GM23338 (cell line): ENCODE measurements at regions not wholly inside any gene's neighbourhood (a gene's known extent, or its start where the extent isn't known, plus 50 kb on each side); places are given as distances from the start of the nearest gene placed in this dataset.

Experiments used
- ATAC-seq: fragments of 200-7000 bp; cut with Tn5 transposase; 3 replicates; pipeline ENCODE4 v1.9.1; 2020
- DNase-seq: peaks from one replicate; pipeline ENCODE4 v3.0.0-alpha.2; 2015; ENCODE audit warnings: low spot score
- H2AFZ ChIP-seq: fragments of 200-600 bp; sonication (generic); 2 replicates; pipeline ENCODE4 v1.8.0; 2016; ENCODE audit warnings: antibody characterized with exemption, mild to moderate bottlenecking, moderate library complexity
- H3F3A ChIP-seq: fragments of 200-600 bp; sonication (generic); replicated peaks from 2 replicates; pipeline ENCODE4 v1.8.0; 2017; ENCODE audit warnings: antibody characterized with exemption, mixed run types, low read depth
- H3K27ac ChIP-seq: fragments of 200-600 bp; sonication (generic); 2 replicates; pipeline ENCODE4 v1.6.1; 2016; ENCODE audit warnings: low read depth
- H3K27me3 ChIP-seq: fragments of 200-600 bp; sonication (generic); 2 replicates; pipeline ENCODE4 v1.8.0; 2016; ENCODE audit warnings: mild to moderate bottlenecking, mixed run types, moderate library complexity; ENCODE audit not compliant: insufficient read depth
- H3K36me3 ChIP-seq: fragments of 200-600 bp; sonication (generic); 2 replicates; pipeline ENCODE4 v1.8.0; 2016; ENCODE audit warnings: mild to moderate bottlenecking; ENCODE audit not compliant: insufficient read depth
- H3K4me1 ChIP-seq: fragments of 200-600 bp; sonication (generic); 2 replicates; pipeline ENCODE4 v1.8.0; 2016; ENCODE audit warnings: mild to moderate bottlenecking, moderate library complexity; ENCODE audit not compliant: insufficient read depth
- H3K4me2 ChIP-seq: fragments of 200-600 bp; sonication (generic); 2 replicates; pipeline ENCODE4 v1.7.1; 2017; ENCODE audit warnings: mixed run types
- H3K4me3 ChIP-seq: fragments of 200-600 bp; sonication (generic); 2 replicates; pipeline ENCODE4 v1.6.1; 2016; ENCODE audit warnings: mixed run types
- H3K79me2 ChIP-seq: fragments of 200-600 bp; sonication (generic); replicated peaks from 2 replicates; pipeline ENCODE4 v1.8.0; 2017; ENCODE audit warnings: mild to moderate bottlenecking; ENCODE audit not compliant: insufficient read depth
- H3K9me2 ChIP-seq: fragments of 200-600 bp; sonication (generic); 2 replicates; pipeline ENCODE4 v1.8.0; 2017; ENCODE audit not compliant: insufficient read depth
- H4K20me1 ChIP-seq: fragments of 200-600 bp; sonication (generic); replicated peaks from 2 replicates; pipeline ENCODE4 v1.8.0; 2017; ENCODE audit warnings: mild to moderate bottlenecking; ENCODE audit not compliant: insufficient read depth
- H3K27ac Mint-ChIP-seq: 2 replicates; pipeline ENCODE4 v1.8.0; 2020; ENCODE audit warnings: inconsistent platforms, mild to moderate bottlenecking, moderate library complexity, mixed read lengths
- H3K27me3 Mint-ChIP-seq: 3 replicates; pipeline ENCODE4 v1.8.0; 2022; ENCODE audit warnings: low read depth, mild to moderate bottlenecking, moderate library complexity, mixed read lengths, inconsistent platforms; ENCODE audit not compliant: insufficient read depth, poor library complexity
- H3K36me3 Mint-ChIP-seq: 3 replicates; pipeline ENCODE4 v1.8.0; 2021; ENCODE audit warnings: low read depth, mild to moderate bottlenecking, inconsistent platforms, moderate library complexity, mixed read lengths
- H3K4me1 Mint-ChIP-seq: 3 replicates; pipeline ENCODE4 v1.8.0; 2020; ENCODE audit warnings: mild to moderate bottlenecking, inconsistent platforms, mixed read lengths
- H3K4me3 Mint-ChIP-seq: 3 replicates; pipeline ENCODE4 v1.8.0; 2021; ENCODE audit warnings: moderate library complexity, mild to moderate bottlenecking, inconsistent platforms, mixed read lengths
- H3K9me3 Mint-ChIP-seq: 3 replicates; pipeline ENCODE4 v1.8.0; 2020; ENCODE audit warnings: moderate library complexity, mild to moderate bottlenecking, inconsistent platforms, mixed read lengths
- CREB1 ChIP-seq: fragments of 250-450 bp; sonication (Bioruptor Pico); IDR thresholded peaks from 2 replicates; pipeline ENCODE4 v1.5.0; 2020; ENCODE audit warnings: low read depth, mild to moderate bottlenecking, moderate library complexity
- EZH2 ChIP-seq: fragments of 200-600 bp; sonication (generic); IDR thresholded peaks from one replicate; pipeline ENCODE4 v1.8.0; 2017; ENCODE audit warnings: antibody characterized with exemption, mild to moderate bottlenecking, low read depth; ENCODE audit not compliant: unreplicated experiment
- EZH2phosphoT487 ChIP-seq: fragments of 200-600 bp; sonication (generic); IDR thresholded peaks from one replicate; pipeline ENCODE4 v1.8.1; 2018; ENCODE audit warnings: antibody characterized with exemption; ENCODE audit not compliant: unreplicated experiment
- JUNB ChIP-seq: IDR thresholded peaks from one replicate; pipeline ENCODE4 v1.6.1; 2016; ENCODE audit warnings: antibody characterized with exemption; ENCODE audit not compliant: unreplicated experiment
- NANOG ChIP-seq: IDR thresholded peaks from 2 replicates; pipeline ENCODE4 v1.6.1; 2016; ENCODE audit warnings: antibody characterized with exemption, borderline replicate concordance
- POLR2AphosphoS5 ChIP-seq: IDR thresholded peaks from 2 replicates; pipeline ENCODE4 v1.6.1; 2016; ENCODE audit warnings: antibody characterized with exemption, low read depth
- STAT1 ChIP-seq: IDR thresholded peaks from one replicate; pipeline ENCODE4 v1.6.1; 2016; ENCODE audit warnings: antibody characterized with exemption; ENCODE audit not compliant: unreplicated experiment
- ZNF114 ChIP-seq: fragments of 250-450 bp; sonication (Bioruptor Pico); IDR thresholded peaks from 2 replicates; pipeline ENCODE4 v1.5.0; 2020; ENCODE audit warnings: mild to moderate bottlenecking, moderate library complexity
- ZNF331 ChIP-seq: fragments of 250-450 bp; sonication (Bioruptor Pico); IDR thresholded peaks from 2 replicates; pipeline ENCODE4 v1.5.0; 2020; ENCODE audit warnings: low read depth, mild to moderate bottlenecking, moderate library complexity
- TF ChIP-seq, protein P1 (sequence below), 2 experiments: fragments of 200-600 bp in 1 of 2; sonication (generic) in 1 of 2; conservative IDR thresholded peaks; 2 replicates each; pipeline versions ENCODE4 v1.5.1 to v1.6.1; 2016 to 2017; ENCODE audit warnings: antibody characterized with exemption in 2 of 2, low read depth in 2 of 2, mild to moderate bottlenecking in 2 of 2, moderate library complexity in 1 of 2
- TF ChIP-seq, protein P2 (sequence below): IDR thresholded peaks from 2 replicates; pipeline ENCODE4 v1.6.1; 2016; ENCODE audit warnings: antibody characterized with exemption
- TF ChIP-seq, protein P3 (sequence below): IDR thresholded peaks from one replicate; pipeline ENCODE4 v1.6.1; 2018; ENCODE audit warnings: antibody characterized with exemption; ENCODE audit not compliant: unreplicated experiment
- TF ChIP-seq, protein P4 (sequence below): fragments of 250-450 bp; sonication (Bioruptor Pico); IDR thresholded peaks from 2 replicates; pipeline ENCODE4 v1.5.0; 2020; ENCODE audit warnings: mild to moderate bottlenecking, moderate library complexity

DNA sequence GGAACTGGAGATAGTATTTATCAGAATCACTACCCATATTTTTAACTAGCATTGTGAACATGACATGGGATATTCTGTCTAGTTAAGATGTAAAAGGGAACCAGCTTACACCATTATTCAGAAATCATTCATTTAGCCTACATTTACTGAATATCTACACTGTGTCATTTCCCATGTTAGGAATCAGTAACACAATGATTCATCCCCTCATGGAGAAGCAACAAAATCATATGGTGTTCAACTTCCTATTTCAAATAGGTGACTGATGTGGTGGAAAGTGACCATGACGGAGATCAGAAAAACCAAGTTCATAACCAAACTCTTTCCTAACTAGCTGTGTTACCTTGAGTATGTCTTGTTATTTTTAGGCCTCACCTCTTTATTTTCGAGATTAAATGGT lies 550.0 kb upstream of the TUSC1 start:
- no peak overlapping the region for H2AFZ ChIP-seq
- H3K4me3 Mint-ChIP-seq, result no peak overlapping the region
- H3K4me2 ChIP-seq, result no peak overlapping the region
- TF ChIP-seq, protein P1, sequence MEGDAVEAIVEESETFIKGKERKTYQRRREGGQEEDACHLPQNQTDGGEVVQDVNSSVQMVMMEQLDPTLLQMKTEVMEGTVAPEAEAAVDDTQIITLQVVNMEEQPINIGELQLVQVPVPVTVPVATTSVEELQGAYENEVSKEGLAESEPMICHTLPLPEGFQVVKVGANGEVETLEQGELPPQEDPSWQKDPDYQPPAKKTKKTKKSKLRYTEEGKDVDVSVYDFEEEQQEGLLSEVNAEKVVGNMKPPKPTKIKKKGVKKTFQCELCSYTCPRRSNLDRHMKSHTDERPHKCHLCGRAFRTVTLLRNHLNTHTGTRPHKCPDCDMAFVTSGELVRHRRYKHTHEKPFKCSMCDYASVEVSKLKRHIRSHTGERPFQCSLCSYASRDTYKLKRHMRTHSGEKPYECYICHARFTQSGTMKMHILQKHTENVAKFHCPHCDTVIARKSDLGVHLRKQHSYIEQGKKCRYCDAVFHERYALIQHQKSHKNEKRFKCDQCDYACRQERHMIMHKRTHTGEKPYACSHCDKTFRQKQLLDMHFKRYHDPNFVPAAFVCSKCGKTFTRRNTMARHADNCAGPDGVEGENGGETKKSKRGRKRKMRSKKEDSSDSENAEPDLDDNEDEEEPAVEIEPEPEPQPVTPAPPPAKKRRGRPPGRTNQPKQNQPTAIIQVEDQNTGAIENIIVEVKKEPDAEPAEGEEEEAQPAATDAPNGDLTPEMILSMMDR (conservative IDR thresholded peaks at IDR 0.05; ENCODE audit: low read depth in 2 of 2), result no peak
- no peak for TF ChIP-seq ZNF331 (CRISPR knock-in tag)
- TF ChIP-seq POLR2AphosphoS5, result no peak
- TF ChIP-seq, protein P2, sequence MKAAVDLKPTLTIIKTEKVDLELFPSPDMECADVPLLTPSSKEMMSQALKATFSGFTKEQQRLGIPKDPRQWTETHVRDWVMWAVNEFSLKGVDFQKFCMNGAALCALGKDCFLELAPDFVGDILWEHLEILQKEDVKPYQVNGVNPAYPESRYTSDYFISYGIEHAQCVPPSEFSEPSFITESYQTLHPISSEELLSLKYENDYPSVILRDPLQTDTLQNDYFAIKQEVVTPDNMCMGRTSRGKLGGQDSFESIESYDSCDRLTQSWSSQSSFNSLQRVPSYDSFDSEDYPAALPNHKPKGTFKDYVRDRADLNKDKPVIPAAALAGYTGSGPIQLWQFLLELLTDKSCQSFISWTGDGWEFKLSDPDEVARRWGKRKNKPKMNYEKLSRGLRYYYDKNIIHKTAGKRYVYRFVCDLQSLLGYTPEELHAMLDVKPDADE, result no peak
- TF ChIP-seq CREB1 (CRISPR knock-in tag), result no peak
- TF ChIP-seq, protein P3, sequence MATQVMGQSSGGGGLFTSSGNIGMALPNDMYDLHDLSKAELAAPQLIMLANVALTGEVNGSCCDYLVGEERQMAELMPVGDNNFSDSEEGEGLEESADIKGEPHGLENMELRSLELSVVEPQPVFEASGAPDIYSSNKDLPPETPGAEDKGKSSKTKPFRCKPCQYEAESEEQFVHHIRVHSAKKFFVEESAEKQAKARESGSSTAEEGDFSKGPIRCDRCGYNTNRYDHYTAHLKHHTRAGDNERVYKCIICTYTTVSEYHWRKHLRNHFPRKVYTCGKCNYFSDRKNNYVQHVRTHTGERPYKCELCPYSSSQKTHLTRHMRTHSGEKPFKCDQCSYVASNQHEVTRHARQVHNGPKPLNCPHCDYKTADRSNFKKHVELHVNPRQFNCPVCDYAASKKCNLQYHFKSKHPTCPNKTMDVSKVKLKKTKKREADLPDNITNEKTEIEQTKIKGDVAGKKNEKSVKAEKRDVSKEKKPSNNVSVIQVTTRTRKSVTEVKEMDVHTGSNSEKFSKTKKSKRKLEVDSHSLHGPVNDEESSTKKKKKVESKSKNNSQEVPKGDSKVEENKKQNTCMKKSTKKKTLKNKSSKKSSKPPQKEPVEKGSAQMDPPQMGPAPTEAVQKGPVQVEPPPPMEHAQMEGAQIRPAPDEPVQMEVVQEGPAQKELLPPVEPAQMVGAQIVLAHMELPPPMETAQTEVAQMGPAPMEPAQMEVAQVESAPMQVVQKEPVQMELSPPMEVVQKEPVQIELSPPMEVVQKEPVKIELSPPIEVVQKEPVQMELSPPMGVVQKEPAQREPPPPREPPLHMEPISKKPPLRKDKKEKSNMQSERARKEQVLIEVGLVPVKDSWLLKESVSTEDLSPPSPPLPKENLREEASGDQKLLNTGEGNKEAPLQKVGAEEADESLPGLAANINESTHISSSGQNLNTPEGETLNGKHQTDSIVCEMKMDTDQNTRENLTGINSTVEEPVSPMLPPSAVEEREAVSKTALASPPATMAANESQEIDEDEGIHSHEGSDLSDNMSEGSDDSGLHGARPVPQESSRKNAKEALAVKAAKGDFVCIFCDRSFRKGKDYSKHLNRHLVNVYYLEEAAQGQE, result no peak
- TF ChIP-seq EZH2, result no peak
- TF ChIP-seq STAT1, result no peak
- TF ChIP-seq, protein P4, sequence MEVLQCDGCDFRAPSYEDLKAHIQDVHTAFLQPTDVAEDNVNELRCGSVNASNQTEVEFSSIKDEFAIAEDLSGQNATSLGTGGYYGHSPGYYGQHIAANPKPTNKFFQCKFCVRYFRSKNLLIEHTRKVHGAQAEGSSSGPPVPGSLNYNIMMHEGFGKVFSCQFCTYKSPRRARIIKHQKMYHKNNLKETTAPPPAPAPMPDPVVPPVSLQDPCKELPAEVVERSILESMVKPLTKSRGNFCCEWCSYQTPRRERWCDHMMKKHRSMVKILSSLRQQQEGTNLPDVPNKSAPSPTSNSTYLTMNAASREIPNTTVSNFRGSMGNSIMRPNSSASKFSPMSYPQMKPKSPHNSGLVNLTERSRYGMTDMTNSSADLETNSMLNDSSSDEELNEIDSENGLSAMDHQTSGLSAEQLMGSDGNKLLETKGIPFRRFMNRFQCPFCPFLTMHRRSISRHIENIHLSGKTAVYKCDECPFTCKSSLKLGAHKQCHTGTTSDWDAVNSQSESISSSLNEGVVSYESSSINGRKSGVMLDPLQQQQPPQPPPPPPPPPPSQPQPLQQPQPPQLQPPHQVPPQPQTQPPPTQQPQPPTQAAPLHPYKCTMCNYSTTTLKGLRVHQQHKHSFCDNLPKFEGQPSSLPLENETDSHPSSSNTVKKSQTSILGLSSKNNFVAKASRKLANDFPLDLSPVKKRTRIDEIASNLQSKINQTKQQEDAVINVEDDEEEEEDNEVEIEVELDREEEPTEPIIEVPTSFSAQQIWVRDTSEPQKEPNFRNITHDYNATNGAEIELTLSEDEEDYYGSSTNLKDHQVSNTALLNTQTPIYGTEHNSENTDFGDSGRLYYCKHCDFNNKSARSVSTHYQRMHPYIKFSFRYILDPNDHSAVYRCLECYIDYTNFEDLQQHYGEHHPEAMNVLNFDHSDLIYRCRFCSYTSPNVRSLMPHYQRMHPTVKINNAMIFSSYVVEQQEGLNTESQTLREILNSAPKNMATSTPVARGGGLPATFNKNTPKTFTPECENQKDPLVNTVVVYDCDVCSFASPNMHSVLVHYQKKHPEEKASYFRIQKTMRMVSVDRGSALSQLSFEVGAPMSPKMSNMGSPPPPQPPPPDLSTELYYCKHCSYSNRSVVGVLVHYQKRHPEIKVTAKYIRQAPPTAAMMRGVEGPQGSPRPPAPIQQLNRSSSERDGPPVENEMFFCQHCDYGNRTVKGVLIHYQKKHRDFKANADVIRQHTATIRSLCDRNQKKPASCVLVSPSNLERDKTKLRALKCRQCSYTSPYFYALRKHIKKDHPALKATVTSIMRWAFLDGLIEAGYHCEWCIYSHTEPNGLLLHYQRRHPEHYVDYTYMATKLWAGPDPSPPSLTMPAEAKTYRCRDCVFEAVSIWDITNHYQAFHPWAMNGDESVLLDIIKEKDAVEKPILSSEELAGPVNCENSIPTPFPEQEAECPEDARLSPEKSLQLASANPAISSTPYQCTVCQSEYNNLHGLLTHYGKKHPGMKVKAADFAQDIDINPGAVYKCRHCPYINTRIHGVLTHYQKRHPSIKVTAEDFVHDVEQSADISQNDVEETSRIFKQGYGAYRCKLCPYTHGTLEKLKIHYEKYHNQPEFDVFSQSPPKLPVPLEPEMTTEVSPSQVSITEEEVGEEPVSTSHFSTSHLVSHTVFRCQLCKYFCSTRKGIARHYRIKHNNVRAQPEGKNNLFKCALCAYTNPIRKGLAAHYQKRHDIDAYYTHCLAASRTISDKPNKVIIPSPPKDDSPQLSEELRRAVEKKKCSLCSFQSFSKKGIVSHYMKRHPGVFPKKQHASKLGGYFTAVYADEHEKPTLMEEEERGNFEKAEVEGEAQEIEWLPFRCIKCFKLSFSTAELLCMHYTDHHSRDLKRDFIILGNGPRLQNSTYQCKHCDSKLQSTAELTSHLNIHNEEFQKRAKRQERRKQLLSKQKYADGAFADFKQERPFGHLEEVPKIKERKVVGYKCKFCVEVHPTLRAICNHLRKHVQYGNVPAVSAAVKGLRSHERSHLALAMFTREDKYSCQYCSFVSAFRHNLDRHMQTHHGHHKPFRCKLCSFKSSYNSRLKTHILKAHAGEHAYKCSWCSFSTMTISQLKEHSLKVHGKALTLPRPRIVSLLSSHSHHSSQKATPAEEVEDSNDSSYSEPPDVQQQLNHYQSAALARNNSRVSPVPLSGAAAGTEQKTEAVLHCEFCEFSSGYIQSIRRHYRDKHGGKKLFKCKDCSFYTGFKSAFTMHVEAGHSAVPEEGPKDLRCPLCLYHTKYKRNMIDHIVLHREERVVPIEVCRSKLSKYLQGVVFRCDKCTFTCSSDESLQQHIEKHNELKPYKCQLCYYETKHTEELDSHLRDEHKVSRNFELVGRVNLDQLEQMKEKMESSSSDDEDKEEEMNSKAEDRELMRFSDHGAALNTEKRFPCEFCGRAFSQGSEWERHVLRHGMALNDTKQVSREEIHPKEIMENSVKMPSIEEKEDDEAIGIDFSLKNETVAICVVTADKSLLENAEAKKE (CRISPR knock-in tag), result no peak
- TF ChIP-seq NANOG, result no peak
- no peak for TF ChIP-seq EZH2phosphoT487
- TF ChIP-seq ZNF114, result no peak
- TF ChIP-seq JUNB, result no peak
- H3K4me1 Mint-ChIP-seq, result peaks cover 5% of the 10 kb centered on the region
- no peak overlapping the region for H3K27ac Mint-ChIP-seq
- H3K9me2 ChIP-seq, result no peaks in the 10 kb centered on the region
- H4K20me1 ChIP-seq, result no peaks in the 10 kb centered on the region
- H3K27ac ChIP-seq, result no peak overlapping the region
- ATAC-seq (no peak), DNase-seq (no peak)
- H3K27me3 Mint-ChIP-seq, result no peaks in the 10 kb centered on the region
- no peaks in the 10 kb centered on the region for H3K27me3 ChIP-seq
- H3K4me3 ChIP-seq, result no peak overlapping the region
- H3K4me1 ChIP-seq, result no peaks in the 10 kb centered on the region; the same call in 1 of the 2 replicates
- H3K9me3 Mint-ChIP-seq, result no peaks in the 10 kb centered on the region
- no peaks in the 10 kb centered on the region for H3K79me2 ChIP-seq
- H3K36me3 ChIP-seq, result no peaks in the 10 kb centered on the region
- no peaks in the 10 kb centered on the region for H3K36me3 Mint-ChIP-seq
- H3F3A ChIP-seq, result no peaks in the 10 kb centered on the region
